GM13977 (cell line): ENCODE measurements at regions not wholly inside any gene's neighbourhood (a gene's known extent, or its start where the extent isn't known, plus 50 kb on each side); places are given as distances from the start of the nearest gene placed in this dataset.

Source experiments
- DNase-seq: peaks from one replicate; pipeline ENCODE4 v3.0.0; 2012; ENCODE audit warnings: low spot score
- in situ Hi-C: fragments of 300-500 bp; cut with MboI; formaldehyde crosslinking; loops from one replicate; pipeline ENCODE4 v1.12.0; 2022; ENCODE audit warnings: low sequenced_read_pairs, low pct_unique_long_range_greater_than_20kb, mixed read lengths, inconsistent platforms; ENCODE audit not compliant: unreplicated experiment
- TF ChIP-seq, protein P1 (sequence below): IDR thresholded peaks from 2 replicates; pipeline ENCODE4 v1.5.1; 2012; ENCODE audit warnings: mild to moderate bottlenecking, control low read depth; ENCODE audit not compliant: insufficient read depth; ENCODE audit errors: extremely low read depth, missing control alignments

DNA sequence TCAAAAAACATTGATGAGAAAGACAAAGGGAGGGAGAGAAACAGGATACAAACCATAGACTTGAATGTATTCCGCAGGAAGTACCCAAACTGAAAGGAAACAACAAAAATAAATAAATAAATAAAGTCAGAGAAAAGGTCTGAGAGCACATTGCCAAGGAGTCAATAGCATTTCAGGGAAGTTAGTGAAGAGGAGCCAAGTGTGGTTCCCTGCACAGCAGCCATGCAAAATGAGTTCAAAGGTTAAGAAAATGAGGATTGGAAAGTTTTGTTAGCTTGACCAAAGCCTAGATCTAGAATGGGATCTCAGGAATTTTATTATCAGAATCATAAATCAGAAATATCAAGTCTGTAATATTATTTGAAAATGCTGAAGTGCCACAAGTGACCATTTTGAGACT is 700.0 kb downstream of the MAFB start:
- TF ChIP-seq, protein P1, sequence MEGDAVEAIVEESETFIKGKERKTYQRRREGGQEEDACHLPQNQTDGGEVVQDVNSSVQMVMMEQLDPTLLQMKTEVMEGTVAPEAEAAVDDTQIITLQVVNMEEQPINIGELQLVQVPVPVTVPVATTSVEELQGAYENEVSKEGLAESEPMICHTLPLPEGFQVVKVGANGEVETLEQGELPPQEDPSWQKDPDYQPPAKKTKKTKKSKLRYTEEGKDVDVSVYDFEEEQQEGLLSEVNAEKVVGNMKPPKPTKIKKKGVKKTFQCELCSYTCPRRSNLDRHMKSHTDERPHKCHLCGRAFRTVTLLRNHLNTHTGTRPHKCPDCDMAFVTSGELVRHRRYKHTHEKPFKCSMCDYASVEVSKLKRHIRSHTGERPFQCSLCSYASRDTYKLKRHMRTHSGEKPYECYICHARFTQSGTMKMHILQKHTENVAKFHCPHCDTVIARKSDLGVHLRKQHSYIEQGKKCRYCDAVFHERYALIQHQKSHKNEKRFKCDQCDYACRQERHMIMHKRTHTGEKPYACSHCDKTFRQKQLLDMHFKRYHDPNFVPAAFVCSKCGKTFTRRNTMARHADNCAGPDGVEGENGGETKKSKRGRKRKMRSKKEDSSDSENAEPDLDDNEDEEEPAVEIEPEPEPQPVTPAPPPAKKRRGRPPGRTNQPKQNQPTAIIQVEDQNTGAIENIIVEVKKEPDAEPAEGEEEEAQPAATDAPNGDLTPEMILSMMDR, result no peak
- DNase-seq, result no peak
- in situ Hi-C loops, result no loop called here

DNA sequence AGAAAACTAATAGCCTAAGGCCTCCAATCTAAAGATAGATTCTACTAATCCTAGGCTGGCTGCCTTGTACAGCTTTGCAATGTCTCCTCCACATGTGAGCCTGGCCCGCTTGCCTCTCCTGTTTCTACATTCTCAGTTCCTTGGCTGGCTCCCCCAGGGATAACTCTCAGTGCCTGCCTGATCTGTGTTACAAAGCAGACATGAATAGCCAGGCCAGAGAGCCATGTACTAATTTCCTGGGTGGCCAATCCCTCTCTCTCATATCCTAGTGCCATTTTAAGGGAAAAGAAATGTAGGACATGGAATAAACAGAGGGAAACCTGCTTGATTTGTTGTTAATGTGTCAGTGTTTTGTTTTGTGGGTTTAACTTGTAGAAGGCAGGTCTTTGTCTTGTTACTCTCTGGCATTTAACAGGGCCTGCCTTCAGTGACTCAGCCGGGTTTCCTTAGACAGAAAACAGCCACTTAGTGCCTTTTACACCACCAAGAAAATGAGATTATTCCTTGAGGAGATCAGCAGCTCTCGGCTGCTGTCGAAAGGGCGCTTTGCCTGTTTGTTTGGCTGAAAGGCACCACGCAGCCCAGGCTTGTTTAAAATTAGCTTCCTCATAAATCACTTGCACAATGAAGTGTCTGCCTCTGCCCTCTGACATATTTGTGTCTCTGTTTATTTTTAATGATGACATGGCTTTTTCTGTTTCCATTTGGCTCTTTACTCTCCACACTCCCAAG is 702.7 kb downstream of the MAFB start:
- in situ Hi-C loops, result no loop called here
- no peak for DNase-seq
- TF ChIP-seq, protein P1, result no peak

DNA sequence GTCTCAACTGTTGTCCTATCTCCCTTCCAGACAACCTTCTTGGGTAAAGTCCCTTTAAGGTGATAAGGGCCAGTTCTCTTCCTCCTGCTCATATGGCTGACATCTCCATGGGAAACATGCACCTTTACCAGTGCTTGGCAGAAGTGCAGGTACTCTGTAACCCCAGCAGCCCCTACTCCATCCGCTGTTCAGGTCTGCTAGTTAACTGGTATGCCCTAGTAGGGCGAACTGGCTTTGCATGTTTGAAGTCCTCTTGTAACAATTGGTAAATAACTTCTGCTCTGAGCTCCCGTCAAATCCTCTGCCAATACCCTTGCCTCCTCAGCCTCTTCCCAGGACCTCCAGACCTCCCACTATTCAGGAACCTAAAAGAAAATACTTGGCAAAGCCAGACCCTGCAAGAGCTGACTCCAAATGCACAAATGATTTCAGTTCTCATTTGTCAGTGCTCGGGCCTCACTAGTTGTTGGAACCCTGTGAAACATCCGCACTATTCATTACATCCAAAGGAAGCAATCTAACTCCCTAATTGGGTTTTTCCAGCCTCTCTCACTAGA is 703.7 kb downstream of the MAFB start:
- in situ Hi-C loops, result no loop called here
- TF ChIP-seq, protein P1, result no peak
- no peak for DNase-seq

DNA sequence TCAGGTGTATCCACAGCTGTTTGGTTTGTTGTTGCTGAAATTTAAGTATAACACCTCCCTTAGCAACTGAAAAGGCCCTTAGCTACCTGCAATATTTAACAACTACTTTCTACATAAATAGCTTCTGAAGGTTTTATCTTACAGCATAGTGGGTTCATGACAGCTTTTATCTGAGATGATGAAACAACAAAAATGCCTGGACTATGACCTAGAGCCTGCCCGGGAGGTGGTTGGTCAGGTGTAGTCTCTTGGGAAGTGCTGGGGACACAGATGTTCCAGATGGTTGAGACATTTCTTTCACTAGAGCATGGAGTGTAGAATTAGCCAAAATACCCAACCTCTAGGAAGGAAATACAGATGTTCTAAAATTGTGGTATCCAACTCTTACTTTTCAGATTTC is 705.4 kb downstream of the MAFB start:
- no peak for DNase-seq
- in situ Hi-C loops, result no loop called here
- TF ChIP-seq, protein P1, result no peak

DNA sequence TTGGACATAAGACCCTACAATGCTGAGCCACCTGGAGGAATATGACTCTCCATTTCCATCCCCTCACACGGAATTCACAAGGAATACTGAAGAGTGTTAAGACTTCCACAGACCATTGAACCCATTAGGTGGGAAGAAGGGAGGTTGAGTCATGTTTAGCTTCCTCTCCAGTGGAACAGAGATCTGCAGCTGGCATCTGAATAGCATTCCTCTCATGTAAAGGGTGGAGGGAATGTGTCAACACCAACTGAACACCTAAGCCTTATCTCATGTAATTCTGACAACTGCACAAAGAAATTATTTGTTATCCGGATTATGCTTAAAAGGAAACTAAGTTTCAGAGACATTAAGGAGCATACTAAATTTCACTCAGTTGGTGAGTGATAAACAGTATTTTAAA is 705.9 kb downstream of the MAFB start:
- no peak for DNase-seq
- in situ Hi-C loops, result no loop called here
- TF ChIP-seq, protein P1, result no peak

DNA sequence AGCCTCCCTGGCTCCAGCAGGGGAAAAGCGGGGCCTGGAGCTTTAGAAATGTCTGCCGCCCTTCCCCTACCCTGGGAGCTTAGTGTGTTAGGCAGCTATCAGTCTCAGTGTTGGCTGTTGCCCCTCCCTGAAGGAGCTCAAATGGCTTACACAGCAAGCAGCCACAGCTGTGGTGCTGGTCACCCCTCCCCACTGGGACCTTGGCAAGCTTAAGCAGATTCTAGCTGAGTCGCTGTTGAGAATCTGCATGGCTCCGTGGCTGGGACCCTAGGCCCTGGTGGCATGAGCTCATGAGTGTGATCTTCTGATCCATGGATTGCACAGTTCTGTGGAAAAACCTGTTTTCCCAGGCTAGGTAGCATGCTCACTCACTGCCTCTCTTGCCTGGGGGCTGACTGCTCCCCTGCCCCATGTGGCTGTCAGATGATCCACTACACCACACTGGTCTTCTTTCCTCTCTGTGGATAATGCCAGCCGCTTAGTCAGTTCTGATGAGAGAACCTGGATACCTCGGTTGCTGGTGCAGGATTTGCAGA is 714.0 kb downstream of the MAFB start:
- in situ Hi-C loops, result no loop called here
- no peak for DNase-seq
- TF ChIP-seq, protein P1, result no peak
